SK-N-SH (cell line): ENCODE measurements at regions not wholly inside any gene's neighbourhood (a gene's known extent, or its start where the extent isn't known, plus 50 kb on each side); places are given as distances from the start of the nearest gene placed in this dataset.

Experiments
- NFIC ChIP-seq: IDR thresholded peaks from 2 replicates; pipeline ENCODE4 v1.4.0; 2012; ENCODE audit warnings: borderline replicate concordance
- TAF1 ChIP-seq: IDR thresholded peaks from 2 replicates; pipeline ENCODE4 v1.6.1; 2012; ENCODE audit warnings: low read depth, mild to moderate bottlenecking, low read length, moderate library complexity, borderline replicate concordance

- no peak for TF ChIP-seq NFIC
- TF ChIP-seq TAF1 = no peak
Observed at GRCh38 chr10:113979409-113979808, 64.3 kb upstream of the ADRB1 start.
